Cardiac fibroblast (primary cell): ENCODE measurements at regions not wholly inside any gene's neighbourhood (a gene's known extent, or its start where the extent isn't known, plus 50 kb on each side); places are given as distances from the start of the nearest gene placed in this dataset.
A peak's percentile ranks its signal among the peaks of the same experiment; 100 is the strongest.

Experiments used
- DNase-seq, 2 donors: peaks; one replicate each; pipeline versions ENCODE4 v3.0.0 to v3.0.0-alpha.2; 2010; ENCODE audit warnings: low read depth in 2 of 2
- H3K4me3 ChIP-seq, 2 donors: replicated peaks in 1 of 2; 1 replicate in 1 of 2; 2 replicates in 1 of 2; pipeline ENCODE4 v1.5.1; 2011; ENCODE audit warnings: low read depth in 2 of 2, low read length in 2 of 2, mild to moderate bottlenecking in 2 of 2, moderate library complexity in 1 of 2
- CTCF ChIP-seq: IDR thresholded peaks from one replicate; pipeline ENCODE4 v1.5.1; 2011; ENCODE audit warnings: low read depth, mild to moderate bottlenecking, low read length, inconsistent platforms

GRCh38 chr1:209431813-209432442 lies 151.6 kb upstream of the CAMK1G start:
- no peak for TF ChIP-seq CTCF
- DNase-seq, result no peak
- H3K4me3 ChIP-seq, result no peak overlapping the region

GRCh38 chr1:209432443-209432825 lies 151.1 kb upstream of the CAMK1G start:
- TF ChIP-seq CTCF, result no peak
- H3K4me3 ChIP-seq, result no peak overlapping the region

GRCh38 chr1:209433649-209434031 lies 149.9 kb upstream of the CAMK1G start:
- no peak overlapping the region for H3K4me3 ChIP-seq
- DNase-seq, result peak in 1 of 2 donors; percentile 16
- no peak for TF ChIP-seq CTCF

More at GRCh38 chr1:209432443-209432825, 151.1 kb upstream of the CAMK1G start:
- no peak for DNase-seq

- no peak overlapping the region for H3K4me3 ChIP-seq
- no peak for TF ChIP-seq CTCF
- peak; percentile 32 to 34 for DNase-seq
Measured at GRCh38 chr1:209434066-209434465, 149.4 kb upstream of the CAMK1G start.

- no peak for DNase-seq
- H3K4me3 ChIP-seq, result no peak overlapping the region
- TF ChIP-seq CTCF, result no peak
Measured at GRCh38 chr1:209434631-209435217, 148.8 kb upstream of the CAMK1G start.

- peak; percentile 86 for TF ChIP-seq CTCF
- no peak overlapping the region for H3K4me3 ChIP-seq
- peak; percentile 80 to 82 for DNase-seq
Measured at GRCh38 chr1:209435654-209436566, 147.6 kb upstream of the CAMK1G start.
